ENCODE measurements at regions not wholly inside any gene's neighbourhood (a gene's known extent, or its start where the extent isn't known, plus 50 kb on each side); places are given as distances from the start of the nearest gene placed in this dataset.

- no peak for TF ChIP-seq RAD21 (IDR thresholded peaks at IDR 0.05; ENCODE audit: low read depth)
- TF ChIP-seq FOXM1 (IDR thresholded peaks at IDR 0.05; ENCODE audit: borderline replicate concordance, low read depth): no peak
- TF ChIP-seq TEAD4 (IDR thresholded peaks at IDR 0.05): no peak
- TF ChIP-seq EP300 (IDR thresholded peaks at IDR 0.05; ENCODE audit: borderline replicate concordance): no peak
- no peak for TF ChIP-seq NFIC (IDR thresholded peaks at IDR 0.05)
These were observed 56.5 kb downstream of the DCAF8L1 start for GRCh38 chrX:27924718-27925117.

GRCh38 chrX:27924261-27924660 lies 57.0 kb downstream of the DCAF8L1 start:
- TF ChIP-seq YY1 (IDR thresholded peaks at IDR 0.05; ENCODE audit: low read depth) (no peak), TAF1 (IDR thresholded peaks at IDR 0.05; ENCODE audit: low read depth) (no peak), REST (IDR thresholded peaks at IDR 0.05; ENCODE audit: low read depth) (no peak), RAD21 (IDR thresholded peaks at IDR 0.05; ENCODE audit: low read depth) (no peak), FOXM1 (IDR thresholded peaks at IDR 0.05; ENCODE audit: borderline replicate concordance, low read depth) (no peak), NFIC (IDR thresholded peaks at IDR 0.05) (no peak), ZBTB7A (IDR thresholded peaks at IDR 0.05; ENCODE audit: low read depth) (no peak), EP300 (IDR thresholded peaks at IDR 0.05; ENCODE audit: borderline replicate concordance) (no peak), CEBPB (IDR thresholded peaks at IDR 0.05) (no peak), USF1 (IDR thresholded peaks at IDR 0.05) (no peak), TCF12 (IDR thresholded peaks at IDR 0.05; ENCODE audit: low read depth) (no peak), MAX (IDR thresholded peaks at IDR 0.05) (no peak), CREB1 (IDR thresholded peaks at IDR 0.05; ENCODE audit: low read depth) (no peak), TEAD4 (IDR thresholded peaks at IDR 0.05) (no peak), EGR1 (IDR thresholded peaks at IDR 0.05) (no peak)

GRCh38 chrX:27918799-27919198 lies 62.5 kb downstream of the DCAF8L1 start:
- TF ChIP-seq MAX (IDR thresholded peaks at IDR 0.05) (no peak), NFIC (IDR thresholded peaks at IDR 0.05) (no peak), RAD21 (IDR thresholded peaks at IDR 0.05; ENCODE audit: low read depth) (0 out of 2 replicates have a peak, but pooled peaks have one; percentile 30)

GRCh38 chrX:27917713-27918500 lies 63.3 kb downstream of the DCAF8L1 start:
- no peak for TF ChIP-seq TEAD4 (IDR thresholded peaks at IDR 0.05)
- TF ChIP-seq REST (IDR thresholded peaks at IDR 0.05; ENCODE audit: low read depth): no peak
- no peak for TF ChIP-seq NFIC (IDR thresholded peaks at IDR 0.05)
- no peak for TF ChIP-seq EGR1 (IDR thresholded peaks at IDR 0.05)
- no peak for TF ChIP-seq YY1 (IDR thresholded peaks at IDR 0.05; ENCODE audit: low read depth)
- no peak for TF ChIP-seq TAF1 (IDR thresholded peaks at IDR 0.05; ENCODE audit: low read depth)
- TF ChIP-seq CEBPB (IDR thresholded peaks at IDR 0.05): no peak
- TF ChIP-seq EP300 (IDR thresholded peaks at IDR 0.05; ENCODE audit: borderline replicate concordance): no peak

- TF ChIP-seq ZBTB7A (IDR thresholded peaks at IDR 0.05; ENCODE audit: low read depth): no peak
These were observed 65.6 kb downstream of the DCAF8L1 start for GRCh38 chrX:27915617-27916016.

GRCh38 chrX:27910412-27910811 lies 70.8 kb downstream of the DCAF8L1 start:
- TF ChIP-seq TCF12 (IDR thresholded peaks at IDR 0.05; ENCODE audit: low read depth) (no peak), CEBPB (IDR thresholded peaks at IDR 0.05) (no peak), CREB1 (IDR thresholded peaks at IDR 0.05; ENCODE audit: low read depth) (no peak)

- TF ChIP-seq MAX (IDR thresholded peaks at IDR 0.05): no peak
- TF ChIP-seq ZBTB7A (IDR thresholded peaks at IDR 0.05; ENCODE audit: low read depth): no peak
- no peak for TF ChIP-seq USF1 (IDR thresholded peaks at IDR 0.05)
- TF ChIP-seq RAD21 (IDR thresholded peaks at IDR 0.05; ENCODE audit: low read depth): no peak
- TF ChIP-seq REST (IDR thresholded peaks at IDR 0.05; ENCODE audit: low read depth): no peak
These were observed 77.3 kb downstream of the DCAF8L1 start for GRCh38 chrX:27903960-27904359.
